ENCODE measurements at regions not wholly inside any gene's neighbourhood (a gene's known extent, or its start where the extent isn't known, plus 50 kb on each side); places are given as distances from the start of the nearest gene placed in this dataset.
A peak's percentile ranks its signal among the peaks of the same experiment; 100 is the strongest.

- intact Hi-C loops (cut with micrococcal nuclease; ENCODE audit: unreplicated experiment) = no loop called here
- CTCF ChIA-PET = no interaction called here
These were observed 140.6 kb upstream of the ARX start for GRCh38 chrX:25156323-25156722.

GRCh38 chrX:25154168-25154567 lies 138.4 kb upstream of the ARX start:
- H3K4me1 ChIP-seq (ENCODE audit: insufficient read depth, low read length, poor library complexity, severe bottlenecking) = peaks cover 24% of the 10 kb centered on the region
- H3K27ac ChIP-seq (ENCODE audit: low read depth, low read length, poor library complexity, severe bottlenecking) = no peak overlapping the region
- H3K27me3 ChIP-seq (replicated peaks; ENCODE audit: insufficient read depth, low read depth, low read length, poor library complexity) = no peaks in the 10 kb centered on the region
- H3K36me3 ChIP-seq (ENCODE audit: insufficient read depth, low read length, poor library complexity, severe bottlenecking) = no peaks in the 10 kb centered on the region
- ChIA-PET CTCF (no interaction called here), POLR2A (ENCODE audit: low non-redundant PET) (no interaction called here)
- no peak overlapping the region for H3K4me3 ChIP-seq (ENCODE audit: low read depth, low read length, poor library complexity, severe bottlenecking)
- no peak for DNase-seq (ENCODE audit: low spot score)
- BruUV-seq (replicated peaks) = no TSS peak
- TF ChIP-seq CTCF (conservative IDR thresholded peaks at IDR 0.05; ENCODE audit: low read depth, low read length) (no peak), EZH2 (IDR thresholded peaks at IDR 0.05; ENCODE audit: borderline replicate concordance, low read depth, low read length, poor library complexity, severe bottlenecking) (no peak)
- no peaks in the 10 kb centered on the region for H3K9me3 ChIP-seq (ENCODE audit: low read depth, low read length, poor library complexity, severe bottlenecking)
- intact Hi-C loops (cut with micrococcal nuclease; ENCODE audit: unreplicated experiment) = no loop called here

More at GRCh38 chrX:25156323-25156722, 140.6 kb upstream of the ARX start:
- Histone ChIP-seq H3K27me3 (replicated peaks; ENCODE audit: insufficient read depth, low read depth, low read length, poor library complexity) (peaks cover under 1% of the 10 kb centered on the region), H3K9me3 (ENCODE audit: low read depth, low read length, poor library complexity, severe bottlenecking) (no peaks in the 10 kb centered on the region), H3K4me1 (ENCODE audit: insufficient read depth, low read length, poor library complexity, severe bottlenecking) (peaks cover 17% of the 10 kb centered on the region), H3K4me3 (ENCODE audit: low read depth, low read length, poor library complexity, severe bottlenecking) (no peak overlapping the region), H3K27ac (ENCODE audit: low read depth, low read length, poor library complexity, severe bottlenecking) (no peak overlapping the region), H3K36me3 (ENCODE audit: insufficient read depth, low read length, poor library complexity, severe bottlenecking) (no peaks in the 10 kb centered on the region)
- peak; percentile 89 for DNase-seq (ENCODE audit: low spot score)
- BruUV-seq (replicated peaks) = no TSS peak
- POLR2A ChIA-PET (ENCODE audit: low non-redundant PET) = no interaction called here
- no peak for TF ChIP-seq CTCF (conservative IDR thresholded peaks at IDR 0.05; ENCODE audit: low read depth, low read length)
- no peak for TF ChIP-seq EZH2 (IDR thresholded peaks at IDR 0.05; ENCODE audit: borderline replicate concordance, low read depth, low read length, poor library complexity, severe bottlenecking)

GRCh38 chrX:25151749-25152148 lies 136.0 kb upstream of the ARX start:
- BruUV-seq (replicated peaks) = no TSS peak
- TF ChIP-seq CTCF (conservative IDR thresholded peaks at IDR 0.05; ENCODE audit: low read depth, low read length) = no peak
- TF ChIP-seq EZH2 (IDR thresholded peaks at IDR 0.05; ENCODE audit: borderline replicate concordance, low read depth, low read length, poor library complexity, severe bottlenecking) = no peak
- intact Hi-C loops (cut with micrococcal nuclease; ENCODE audit: unreplicated experiment) = no loop called here

More at GRCh38 chrX:25151749-25152148, 136.0 kb upstream of the ARX start:
- H3K4me1 ChIP-seq (ENCODE audit: insufficient read depth, low read length, poor library complexity, severe bottlenecking) = peaks cover 24% of the 10 kb centered on the region
- DNase-seq (ENCODE audit: low spot score) = peak; percentile 82
- peak overlapping the region; percentile 14 for H3K27ac ChIP-seq (ENCODE audit: low read depth, low read length, poor library complexity, severe bottlenecking)
- H3K4me3 ChIP-seq (ENCODE audit: low read depth, low read length, poor library complexity, severe bottlenecking) = no peak overlapping the region
- no peaks in the 10 kb centered on the region for H3K27me3 ChIP-seq (replicated peaks; ENCODE audit: insufficient read depth, low read depth, low read length, poor library complexity)
- H3K36me3 ChIP-seq (ENCODE audit: insufficient read depth, low read length, poor library complexity, severe bottlenecking) = no peaks in the 10 kb centered on the region
- no peaks in the 10 kb centered on the region for H3K9me3 ChIP-seq (ENCODE audit: low read depth, low read length, poor library complexity, severe bottlenecking)
- CTCF ChIA-PET = interaction anchor here (0.7 kb wide), 1 partner anchor 320 kb away, joined by 5 read pairs; no protein-coding TSS in a partner anchor
- POLR2A ChIA-PET (ENCODE audit: low non-redundant PET) = interaction anchor here (0.6 kb wide), 1 partner anchor 119 kb away, joined by 3 read pairs; no protein-coding TSS in a partner anchor

Data from A673 (cell line).